HL-60 (cell line): ENCODE measurements at regions not wholly inside any gene's neighbourhood (a gene's known extent, or its start where the extent isn't known, plus 50 kb on each side); places are given as distances from the start of the nearest gene placed in this dataset.

Experiments used
- DNase-seq, 2 experiments: peaks; one replicate each; pipeline ENCODE4 v3.0.0-alpha.2; 2010 to 2020; ENCODE audit warnings: low read depth in 1 of 2, low spot score in 1 of 2
- H3K27ac ChIP-seq: fragments of 250-450 bp; sonication (Bioruptor Pico); replicated peaks from 2 replicates; pipeline ENCODE4 v1.5.1; 2020; ENCODE audit warnings: mild to moderate bottlenecking, moderate library complexity
- H3K27me3 ChIP-seq: fragments of 250-450 bp; sonication (Bioruptor Pico); 2 replicates; pipeline ENCODE4 v1.5.1; 2021; ENCODE audit warnings: mild to moderate bottlenecking, moderate library complexity; ENCODE audit not compliant: insufficient read depth, poor library complexity, severe bottlenecking
- H3K4me3 ChIP-seq: replicated peaks from 2 replicates; pipeline ENCODE4 v1.5.1; 2011; ENCODE audit warnings: mild to moderate bottlenecking, control low read depth, low read length; ENCODE audit not compliant: insufficient read depth
- CTCF ChIP-seq: IDR thresholded peaks from one replicate; pipeline ENCODE4 v1.5.1; 2011; ENCODE audit warnings: low read length, control low read depth, inconsistent platforms; ENCODE audit not compliant: insufficient read depth
- GABPA ChIP-seq: IDR thresholded peaks from 2 replicates; pipeline ENCODE4 v1.6.1; 2012; ENCODE audit warnings: low read depth
- POLR2AphosphoS5 ChIP-seq: IDR thresholded peaks from 2 replicates; pipeline ENCODE4 v1.6.1; 2012; ENCODE audit warnings: low read depth
- REST ChIP-seq: IDR thresholded peaks from 2 replicates; pipeline ENCODE4 v1.6.1; 2012; ENCODE audit warnings: low read depth; ENCODE audit not compliant: insufficient replicate concordance
- SPI1 ChIP-seq: IDR thresholded peaks from 2 replicates; pipeline ENCODE4 v1.6.1; 2012; ENCODE audit warnings: low read depth, mild to moderate bottlenecking, borderline replicate concordance

GRCh38 chr16:76199681-76200220, 77.5 kb upstream of the CNTNAP4 start:
- no peak for TF ChIP-seq REST
- TF ChIP-seq POLR2AphosphoS5 = no peak
- TF ChIP-seq CTCF = no peak
- TF ChIP-seq SPI1 = no peak
- no peak for TF ChIP-seq GABPA
- no peak overlapping the region for H3K27ac ChIP-seq

GRCh38 chr16:76201385-76201784, 75.8 kb upstream of the CNTNAP4 start:
- no peaks in the 10 kb centered on the region for H3K27me3 ChIP-seq
- no peak overlapping the region for H3K27ac ChIP-seq
- TF ChIP-seq CTCF (no peak), REST (no peak), GABPA (no peak), POLR2AphosphoS5 (no peak), SPI1 (no peak)
- H3K4me3 ChIP-seq = no peak overlapping the region
- no peak for DNase-seq

More at GRCh38 chr16:76199681-76200220, 77.5 kb upstream of the CNTNAP4 start:
- H3K27me3 ChIP-seq = no peaks in the 10 kb centered on the region
- H3K4me3 ChIP-seq = no peak overlapping the region
- no peak for DNase-seq

GRCh38 chr16:76204249-76204648, 73.0 kb upstream of the CNTNAP4 start:
- TF ChIP-seq CTCF = no peak
- H3K4me3 ChIP-seq = no peak overlapping the region
- H3K27ac ChIP-seq = no peak overlapping the region
- H3K27me3 ChIP-seq = no peaks in the 10 kb centered on the region
- no peak for DNase-seq

- TF ChIP-seq REST (no peak), SPI1 (no peak), POLR2AphosphoS5 (no peak), GABPA (no peak)
Observed at GRCh38 chr16:76207270-76207669, 69.9 kb upstream of the CNTNAP4 start.

More at GRCh38 chr16:76207270-76207669, 69.9 kb upstream of the CNTNAP4 start:
- no peak overlapping the region for H3K4me3 ChIP-seq
- no peak overlapping the region for H3K27ac ChIP-seq
- DNase-seq = no peak
- no peaks in the 10 kb centered on the region for H3K27me3 ChIP-seq
